Stimulated activated naive CD4-positive, alpha-beta T cell treated with Interleukin-2 at 50 U/mL for 16 hours (primary cell): ENCODE measurements at regions not wholly inside any gene's neighbourhood (a gene's known extent, or its start where the extent isn't known, plus 50 kb on each side); places are given as distances from the start of the nearest gene placed in this dataset.
"Not testable (repeated sequence)": the region's sequence is repeated elsewhere in the genome, so short reads cannot be mapped to it uniquely, and the experiment has no call there.

Source experiments
- DNase-seq: peaks from one replicate; lab custom pipeline; 2025; lab: John Stamatoyannopoulos, UW

DNA sequence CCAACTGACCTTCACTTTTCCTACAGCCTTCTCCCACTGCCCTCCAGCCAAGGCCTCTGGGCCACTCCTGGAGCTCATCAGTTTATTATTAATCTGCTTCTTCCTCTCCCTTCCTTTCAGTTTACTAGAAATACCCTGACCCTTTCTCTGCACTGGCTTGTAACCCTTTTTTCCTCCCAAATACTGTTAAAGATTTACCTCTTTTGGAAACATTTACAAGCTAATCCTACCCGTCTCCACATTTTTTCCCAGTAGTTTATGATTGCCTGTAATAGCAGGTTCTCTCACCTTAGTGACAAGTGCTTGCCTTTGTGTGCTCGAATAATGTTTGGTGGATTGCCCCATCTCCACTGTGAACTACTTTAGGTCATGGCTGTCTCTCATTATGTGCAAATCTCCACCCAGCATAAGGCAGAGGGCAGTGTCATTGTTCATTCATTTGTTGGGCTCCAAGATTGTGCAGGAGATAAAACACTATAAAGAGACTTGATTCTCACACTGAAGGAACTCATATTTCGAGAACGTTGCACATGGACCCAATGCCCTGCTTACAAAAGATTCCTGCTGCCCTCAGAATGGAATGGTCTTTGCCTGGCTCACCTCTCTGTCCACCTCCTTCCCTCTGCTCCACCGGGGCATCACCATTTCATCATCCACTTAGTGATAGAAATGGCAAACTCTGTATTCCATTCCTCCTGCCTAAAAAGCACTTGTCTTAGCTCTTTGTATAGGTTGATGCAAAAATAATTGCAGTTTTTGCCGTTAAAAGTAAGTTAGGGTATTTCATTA lies 491.1 kb downstream of the UTRN start:
- no peak for DNase-seq

DNA sequence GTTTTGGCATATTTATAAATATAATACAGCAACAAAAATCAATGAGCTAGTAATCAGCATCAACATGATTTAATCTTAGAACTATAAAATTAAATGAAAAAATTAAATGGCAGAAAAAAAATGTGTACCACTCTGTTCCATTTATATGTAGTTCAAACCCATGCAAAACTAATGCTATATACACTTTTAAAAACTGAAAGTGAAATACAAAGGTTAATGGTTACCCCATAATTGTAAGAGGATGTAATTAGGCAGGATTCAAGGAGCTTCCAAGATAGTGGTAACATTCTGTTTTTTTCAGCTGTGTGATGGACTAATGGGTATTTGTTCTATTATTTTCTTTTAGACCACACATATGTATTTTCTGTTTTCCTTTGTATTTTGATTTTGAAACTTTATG lies 492.1 kb downstream of the UTRN start:
- DNase-seq: no peak

DNA sequence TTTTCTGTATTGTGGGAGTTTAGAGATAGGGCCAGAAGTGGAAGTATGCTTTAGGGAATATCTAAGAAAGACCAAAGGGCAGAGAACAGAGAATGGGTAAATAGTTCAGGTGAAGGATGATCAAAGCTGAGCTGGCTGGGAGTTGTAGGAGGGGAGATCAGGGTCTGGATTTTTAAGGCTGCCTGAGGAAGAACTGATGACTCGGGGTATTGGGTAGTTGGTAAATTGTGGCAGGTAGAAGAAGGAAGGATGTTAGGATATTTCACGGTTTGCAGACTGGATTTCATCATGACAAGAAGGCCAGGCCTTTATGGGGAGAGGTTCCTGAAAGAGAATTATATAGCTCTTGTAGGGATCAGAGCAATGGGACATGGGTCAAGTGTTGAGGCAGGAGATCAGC lies 492.9 kb downstream of the UTRN start:
- DNase-seq: no peak

DNA sequence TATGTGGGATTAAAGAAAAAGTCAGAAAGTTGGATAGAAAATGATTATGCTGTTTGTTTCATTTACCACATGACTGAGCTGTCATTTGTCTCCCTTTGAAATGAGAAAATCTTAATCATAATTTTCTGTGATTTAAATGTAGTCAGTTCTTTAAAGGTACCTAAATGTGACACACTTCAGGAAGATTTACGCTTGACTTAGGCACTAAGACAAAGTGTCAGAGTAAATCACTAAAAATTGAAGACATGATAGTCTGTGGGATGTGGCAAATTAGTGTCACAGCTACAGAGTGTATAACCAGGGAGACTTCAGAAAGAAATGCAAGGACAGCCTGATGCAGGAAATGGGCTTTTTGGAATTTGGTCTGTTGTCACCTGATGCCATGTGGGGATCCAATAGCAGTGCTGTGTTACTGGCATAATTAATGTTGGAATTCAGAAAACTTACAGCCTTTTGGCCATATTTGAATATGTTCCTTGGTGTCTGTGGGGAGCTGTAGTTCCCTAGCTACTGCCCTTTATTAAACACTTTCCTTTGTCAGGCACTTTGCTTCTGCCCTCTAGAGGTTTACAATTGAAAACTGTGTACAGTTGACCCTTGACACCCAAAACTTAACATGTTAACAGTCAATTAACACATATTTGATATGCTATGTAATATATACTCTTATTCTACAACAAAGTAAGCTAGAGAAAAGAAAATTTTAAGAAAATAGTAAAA lies 493.8 kb downstream of the UTRN start:
- DNase-seq: no peak

DNA sequence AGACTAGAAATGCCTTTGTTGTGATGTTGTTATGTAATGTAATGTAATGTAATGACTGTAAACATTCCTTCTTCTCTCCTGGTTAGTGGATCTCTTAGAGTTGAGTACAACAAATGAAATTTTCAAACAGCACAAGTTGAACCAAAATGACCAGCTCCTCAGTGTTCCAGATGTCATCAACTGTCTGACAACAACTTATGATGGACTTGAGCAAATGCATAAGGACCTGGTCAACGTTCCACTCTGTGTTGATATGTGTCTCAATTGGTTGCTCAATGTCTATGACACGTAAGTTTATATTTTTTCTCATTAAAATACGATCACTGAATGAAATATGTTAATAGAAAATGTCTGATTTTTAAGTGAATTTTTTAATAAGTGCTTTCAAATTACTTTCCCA lies 496.7 kb downstream of the UTRN start:
- DNase-seq: no peak

DNA sequence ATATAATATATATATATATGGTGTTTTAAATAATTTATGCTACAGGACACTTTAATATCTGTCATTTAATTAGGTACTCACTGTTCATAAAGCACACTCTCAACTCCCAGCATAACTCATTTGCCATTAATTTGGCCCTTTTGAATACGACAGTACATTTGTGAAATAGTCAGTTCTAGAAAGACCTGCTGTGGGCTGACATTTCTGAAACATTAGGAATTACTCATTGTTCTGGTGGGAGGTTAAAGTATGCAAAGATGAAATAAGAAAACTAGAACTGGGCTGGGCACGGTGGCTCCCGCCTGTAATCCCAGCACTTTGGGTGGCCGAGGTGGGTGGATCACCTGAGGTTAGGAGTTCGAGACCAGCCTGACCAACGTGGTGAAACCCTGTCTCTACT lies 497.5 kb downstream of the UTRN start:
- DNase-seq: no peak

DNA sequence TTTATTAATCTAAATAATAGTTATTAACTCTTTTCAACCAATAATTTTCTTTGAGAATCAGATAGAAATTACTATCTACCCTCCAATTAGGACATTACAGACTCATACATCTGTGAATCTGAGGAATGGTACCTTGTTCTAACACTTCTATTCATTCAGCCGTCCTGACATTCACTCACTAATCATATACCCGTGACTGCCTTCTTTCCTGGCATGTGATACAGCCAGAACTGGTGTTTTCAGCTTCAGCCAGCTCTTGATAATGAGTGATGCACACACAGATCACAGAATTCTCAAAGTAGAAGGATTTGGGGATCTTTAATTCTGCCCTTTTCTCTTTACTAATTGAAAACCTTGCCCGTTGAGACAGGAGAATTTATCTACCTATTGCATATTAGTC lies 499.9 kb downstream of the UTRN start:
- no peak for DNase-seq

DNA sequence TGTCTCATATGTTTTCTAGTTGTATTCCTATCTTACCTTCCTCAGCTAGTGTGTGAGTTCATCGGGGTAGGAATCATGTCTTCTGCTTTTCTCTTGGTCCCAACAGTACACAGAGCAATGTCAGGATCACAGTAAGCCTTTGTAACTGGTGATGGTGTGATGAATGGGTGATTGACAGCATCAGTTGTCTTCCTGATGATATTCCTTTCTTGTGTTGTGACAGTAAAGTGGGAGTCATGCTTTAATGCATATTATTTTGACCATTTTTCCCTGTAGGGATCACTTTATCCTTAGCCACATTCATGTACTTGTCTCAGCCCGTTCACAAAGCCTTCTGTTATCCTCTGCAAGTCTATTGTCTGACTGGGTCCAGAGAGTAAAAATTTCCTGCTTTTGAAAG lies 501.7 kb downstream of the UTRN start:
- no peak for DNase-seq

DNA sequence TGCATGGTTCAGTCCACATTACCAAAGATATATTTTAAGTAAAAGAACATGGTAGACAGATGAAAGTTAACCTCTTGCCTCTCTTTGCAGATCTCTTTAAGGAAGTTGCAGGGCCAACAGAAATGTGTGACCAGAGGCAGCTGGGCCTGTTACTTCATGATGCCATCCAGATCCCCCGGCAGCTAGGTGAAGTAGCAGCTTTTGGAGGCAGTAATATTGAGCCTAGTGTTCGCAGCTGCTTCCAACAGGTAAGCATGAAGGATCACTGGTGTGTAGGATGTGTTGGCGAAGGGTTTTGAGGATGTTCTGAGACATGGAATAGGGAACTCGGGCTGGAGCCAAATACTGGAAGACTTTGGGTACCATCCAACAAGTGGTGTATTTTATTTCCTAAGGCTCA lies 508.6 kb downstream of the UTRN start:
- no peak for DNase-seq

DNA sequence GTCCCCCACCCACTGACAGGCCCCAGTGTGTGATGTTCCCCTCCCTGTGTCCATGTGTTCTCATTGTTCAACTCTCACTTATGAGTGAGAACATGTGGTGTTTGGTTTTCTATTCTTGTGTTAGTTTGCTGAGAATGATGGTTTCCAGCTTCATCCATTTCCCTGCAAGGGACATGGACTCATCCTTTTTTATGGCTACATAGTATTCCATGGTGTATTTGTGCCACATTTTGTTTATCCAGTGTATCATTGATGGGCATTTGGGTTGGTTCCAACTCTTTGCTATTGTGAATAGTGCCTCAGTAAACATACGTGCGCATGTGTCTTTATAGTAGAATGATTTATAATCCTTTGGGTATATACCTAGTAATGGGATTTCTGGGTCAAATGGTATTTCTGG lies 509.9 kb downstream of the UTRN start:
- DNase-seq: not testable (repeated sequence)

DNA sequence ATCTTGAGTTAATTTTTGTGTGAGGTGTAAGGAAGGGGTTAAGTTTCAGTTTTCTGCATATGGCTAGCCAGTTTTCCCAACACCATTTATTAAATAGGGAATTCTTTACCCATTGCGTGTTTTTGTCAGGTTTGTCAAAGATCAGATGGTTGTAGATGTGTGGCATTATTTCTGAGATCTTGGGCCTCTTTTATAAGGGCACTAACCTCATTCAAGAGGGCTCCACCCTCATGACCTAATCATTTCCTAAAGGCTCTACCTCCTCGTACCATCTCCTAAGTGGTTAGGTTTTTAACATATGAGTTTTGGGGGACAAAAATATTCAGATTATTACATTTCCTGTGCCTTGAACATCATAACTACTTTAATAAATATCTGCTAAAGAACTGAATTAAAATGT lies 510.9 kb downstream of the UTRN start:
- no peak for DNase-seq

DNA sequence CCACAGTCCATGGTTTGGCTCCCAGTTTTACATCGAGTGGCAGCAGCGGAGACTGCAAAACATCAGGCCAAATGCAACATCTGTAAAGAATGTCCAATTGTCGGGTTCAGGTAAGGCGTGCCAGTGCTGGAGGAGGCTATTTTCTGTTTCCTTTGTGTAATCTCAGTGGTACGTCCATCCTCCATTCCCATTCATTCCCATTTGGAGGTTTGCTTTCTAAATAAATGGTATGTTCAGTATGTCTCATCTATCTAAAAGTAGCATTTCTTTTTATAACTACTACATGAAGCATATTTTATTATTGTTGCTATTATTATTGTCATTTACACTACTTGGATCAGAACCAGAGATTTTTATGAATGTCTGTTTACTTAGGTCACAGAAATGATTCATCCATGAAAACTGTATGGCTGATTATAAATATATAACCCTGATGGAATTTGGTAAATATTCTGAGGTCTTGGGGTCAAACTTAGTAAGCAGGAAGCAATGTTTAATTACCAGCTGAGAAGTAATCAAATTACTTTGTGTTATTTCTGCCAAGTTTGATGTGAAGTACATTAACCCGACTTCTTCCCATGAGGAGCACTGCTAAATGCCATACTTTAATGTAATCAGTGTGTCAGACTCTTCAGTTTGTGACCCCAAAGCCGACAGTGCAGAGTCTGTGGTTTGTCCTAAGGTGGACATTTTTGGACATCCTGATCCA lies 512.9 kb downstream of the UTRN start:
- DNase-seq: no peak

DNA sequence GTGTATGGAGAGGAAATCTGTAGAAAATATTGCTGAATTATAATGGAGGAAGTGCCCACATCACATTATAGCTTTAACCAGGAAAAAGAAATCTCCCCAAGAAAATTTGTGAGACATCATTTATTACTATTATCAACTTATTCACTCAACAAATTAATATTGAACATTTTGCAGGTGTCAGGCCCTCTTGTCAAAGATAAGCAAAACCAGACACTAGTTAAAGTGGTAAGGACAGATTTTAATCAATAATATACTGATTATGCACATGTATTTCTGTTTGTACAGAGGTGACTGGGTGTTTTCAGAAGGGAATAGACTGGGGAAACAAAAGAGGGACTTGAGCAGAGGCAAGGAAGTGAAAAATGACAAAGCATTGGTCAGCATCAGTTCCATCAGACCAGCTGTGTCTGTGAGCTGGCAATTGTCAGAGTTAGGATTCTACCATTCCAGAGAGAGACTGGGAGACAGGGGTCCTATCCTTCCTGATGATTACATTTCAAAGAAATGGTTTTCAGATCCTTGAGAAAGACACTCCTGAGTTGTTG lies 519.2 kb downstream of the UTRN start:
- DNase-seq: no peak

DNA sequence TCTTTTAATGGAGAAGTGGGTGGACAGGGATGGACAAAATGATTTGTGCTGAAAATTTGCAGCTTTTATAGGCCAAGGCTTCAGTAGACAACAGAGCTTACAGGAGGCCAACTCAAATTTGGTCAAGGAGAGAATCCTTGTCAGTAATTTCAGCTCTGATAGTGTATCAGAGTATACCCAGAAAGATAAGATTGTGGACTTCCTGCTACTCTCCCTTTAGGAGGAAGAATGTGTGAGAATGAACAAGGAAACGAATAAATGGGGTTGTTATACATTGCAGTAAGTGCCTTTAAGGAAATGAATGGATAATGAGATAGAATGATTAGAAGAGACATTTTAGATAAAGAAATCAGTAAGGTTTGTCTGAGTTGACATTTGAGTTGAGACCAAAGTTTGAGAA lies 519.9 kb downstream of the UTRN start:
- DNase-seq: no peak

DNA sequence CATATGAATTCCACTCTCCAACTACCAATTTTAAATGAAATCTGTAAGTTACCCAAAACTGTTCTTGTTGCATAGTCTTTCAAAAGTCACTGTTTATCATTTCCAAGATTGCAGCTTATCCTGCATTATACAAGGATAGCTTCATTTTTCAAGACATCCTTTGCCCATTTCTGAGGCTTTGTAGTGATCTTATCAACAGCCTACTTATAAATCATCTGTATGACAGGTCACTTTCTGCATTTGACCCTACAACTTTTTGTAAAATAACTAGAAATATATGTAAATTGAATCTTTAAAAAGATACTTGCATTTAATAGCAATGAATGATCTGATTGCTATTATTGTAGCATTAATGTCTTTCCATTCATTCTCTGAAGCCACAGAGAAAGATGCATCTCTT lies 521.1 kb downstream of the UTRN start:
- no peak for DNase-seq

DNA sequence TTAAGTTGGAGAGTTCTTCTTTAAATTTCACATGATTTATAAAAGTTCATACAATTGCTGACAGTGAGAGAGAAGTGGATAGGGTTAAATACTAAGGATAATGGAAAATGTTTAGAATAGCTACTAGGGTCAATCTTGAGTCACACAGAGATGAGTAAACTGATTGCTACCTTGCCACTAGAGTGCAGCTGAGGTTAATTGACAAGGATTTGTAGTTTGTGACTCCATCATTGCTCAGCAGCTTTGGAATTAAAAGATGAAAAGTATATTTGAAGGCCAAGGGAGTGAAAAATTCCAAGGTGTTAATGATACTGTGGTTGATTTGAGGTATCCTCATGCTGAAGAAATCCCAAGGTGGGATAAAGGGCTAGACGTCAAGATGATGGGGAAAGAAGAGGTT lies 524.0 kb downstream of the UTRN start:
- no peak for DNase-seq

DNA sequence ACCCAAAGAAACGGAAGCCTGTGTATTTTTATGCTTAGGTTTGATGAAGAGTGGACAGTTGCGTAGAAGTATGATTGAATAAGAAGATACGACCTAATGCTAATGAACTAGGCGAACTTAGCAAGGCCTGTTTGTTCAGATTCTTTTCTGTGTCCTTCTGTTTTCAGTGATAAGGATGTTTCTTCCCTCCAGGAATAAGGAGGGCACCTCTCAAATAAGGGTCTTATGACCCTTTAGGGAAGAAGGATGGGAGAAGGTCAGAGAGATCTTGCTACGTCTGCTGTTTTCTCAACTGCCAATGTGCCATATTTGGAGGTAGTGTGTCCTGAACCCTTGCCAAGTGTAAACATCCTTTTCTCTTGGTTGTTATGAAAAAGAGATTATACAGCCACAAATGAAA lies 524.8 kb downstream of the UTRN start:
- no peak for DNase-seq

DNA sequence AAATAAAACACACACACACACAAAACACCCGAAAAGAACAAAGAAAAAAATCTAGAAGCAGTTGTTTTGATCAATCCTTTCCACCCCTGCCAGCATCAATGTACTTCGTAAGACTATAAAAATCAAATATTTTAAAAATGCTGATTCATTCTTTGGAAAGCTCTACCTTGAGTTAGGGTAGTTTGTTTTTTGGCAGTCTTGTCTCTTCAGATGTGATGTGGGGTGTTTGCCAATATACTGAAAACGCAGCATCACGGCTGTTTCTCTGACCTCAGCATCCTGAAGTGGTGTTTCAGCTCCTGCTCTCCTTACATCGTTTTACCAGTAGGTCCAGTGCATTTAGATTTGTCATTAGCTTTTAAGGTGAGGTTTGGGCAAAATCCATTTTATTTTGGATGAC lies 526.0 kb downstream of the UTRN start:
- no peak for DNase-seq

DNA sequence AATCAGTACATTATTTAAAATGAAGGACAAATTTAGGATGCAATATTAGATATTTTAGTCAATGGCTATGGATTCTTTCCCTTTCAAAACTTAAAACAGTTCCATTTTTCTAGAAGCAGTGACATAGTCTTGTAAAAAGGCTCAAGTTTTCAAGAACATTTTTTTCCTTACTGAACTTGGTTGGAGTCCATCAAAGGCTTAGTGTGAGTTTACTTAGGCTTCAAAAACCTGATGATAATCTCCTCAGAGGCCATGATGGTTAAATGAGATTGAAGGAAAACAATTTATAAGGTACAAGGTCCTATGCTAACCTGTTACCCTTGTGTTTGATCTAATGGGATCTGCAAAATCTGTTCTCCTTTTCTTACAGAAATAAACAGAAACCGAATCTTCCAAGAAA lies 531.8 kb downstream of the UTRN start:
- DNase-seq: no peak

DNA sequence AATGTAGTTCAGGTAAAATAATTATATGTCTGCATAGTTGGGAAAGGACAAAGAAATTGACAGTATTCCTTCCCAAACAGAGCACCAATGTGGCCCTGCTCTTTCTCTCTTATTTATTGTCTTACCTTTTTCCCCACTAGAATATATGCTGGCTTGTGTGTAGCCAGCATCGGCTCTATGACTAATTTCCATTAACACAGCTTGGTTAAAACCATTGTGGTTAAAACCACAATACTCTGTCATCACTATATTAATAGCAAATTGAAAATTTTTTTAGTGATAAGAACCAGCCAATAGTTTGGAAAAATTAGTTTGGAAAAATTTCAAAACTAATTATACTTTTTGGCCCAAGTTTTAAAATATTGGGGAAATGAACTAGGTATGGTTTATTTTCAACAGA lies 535.1 kb downstream of the UTRN start:
- DNase-seq: no peak

DNA sequence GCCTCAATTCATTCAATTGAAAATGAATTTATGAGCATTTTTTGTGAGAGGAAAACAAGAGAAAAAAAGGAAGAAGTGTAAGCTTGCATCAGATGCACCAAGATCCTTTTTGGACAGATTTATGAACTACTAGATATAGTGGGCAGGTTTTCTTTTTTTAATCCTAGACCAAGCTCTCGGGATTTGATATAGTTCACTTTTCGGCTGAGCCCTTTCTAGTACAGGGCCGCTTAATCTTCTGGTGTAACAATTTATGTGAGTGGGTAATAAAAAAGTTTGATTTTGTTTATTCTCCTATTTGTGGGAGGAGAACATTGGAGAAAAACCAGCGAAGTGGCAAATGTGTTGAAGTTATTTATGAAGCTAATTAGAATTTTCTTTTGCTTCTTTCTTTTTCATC lies 538.0 kb downstream of the UTRN start:
- no peak for DNase-seq

DNA sequence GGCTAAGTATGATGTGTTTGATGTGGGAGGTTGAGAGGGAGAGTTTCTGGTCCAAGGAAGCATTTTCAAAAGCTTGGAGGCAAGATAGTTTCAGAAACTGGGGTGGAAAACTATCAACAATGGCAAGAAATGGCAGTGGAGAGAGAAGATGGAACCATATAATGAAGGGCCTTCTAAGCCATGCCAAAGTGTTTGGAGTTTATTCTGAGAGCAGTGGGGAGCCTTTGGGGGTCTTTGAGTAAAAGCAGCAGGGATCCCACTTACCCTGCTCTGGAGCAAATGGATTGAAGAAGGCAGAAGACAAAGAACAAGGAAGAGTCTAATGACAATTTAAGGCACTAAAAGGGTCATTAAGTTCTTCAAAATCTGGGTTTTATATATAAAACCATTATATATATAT lies 538.9 kb downstream of the UTRN start:
- DNase-seq: no peak
